ENCODE measurements at regions not wholly inside any gene's neighbourhood (a gene's known extent, or its start where the extent isn't known, plus 50 kb on each side); places are given as distances from the start of the nearest gene placed in this dataset.

- no peak overlapping the region for H3K27ac Mint-ChIP-seq
- Histone ChIP-seq H2AFZ (no peak overlapping the region), H3K4me1 (ENCODE audit: insufficient read depth) (no peaks in the 10 kb centered on the region), H3K79me2 (replicated peaks; ENCODE audit: insufficient read depth) (no peaks in the 10 kb centered on the region), H3K4me3 (no peak overlapping the region), H3K27me3 (ENCODE audit: insufficient read depth) (no peaks in the 10 kb centered on the region), H3F3A (replicated peaks; ENCODE audit: low read depth) (no peaks in the 10 kb centered on the region), H3K27ac (ENCODE audit: low read depth) (no peak overlapping the region), H3K4me2 (no peak overlapping the region), H4K20me1 (replicated peaks; ENCODE audit: insufficient read depth) (no peaks in the 10 kb centered on the region), H3K9me2 (ENCODE audit: insufficient read depth) (0 out of 2 replicates have a peak, but pooled peaks cover 5% of the 10 kb centered on the region), H3K36me3 (ENCODE audit: insufficient read depth) (0 out of 2 replicates have a peak, but pooled peaks cover 5% of the 10 kb centered on the region)
- H3K4me1 Mint-ChIP-seq = no peaks in the 10 kb centered on the region
- H3K4me3 Mint-ChIP-seq = no peak overlapping the region
- no peaks in the 10 kb centered on the region for H3K27me3 Mint-ChIP-seq (ENCODE audit: insufficient read depth, low read depth, poor library complexity)
- DNase-seq (ENCODE audit: low spot score) (no peak), ATAC-seq (no peak)
- TF ChIP-seq EZH2 (IDR thresholded peaks at IDR 0.05; ENCODE audit: low read depth, unreplicated experiment) (no peak), JUNB (IDR thresholded peaks at IDR 0.05; ENCODE audit: unreplicated experiment) (no peak), ZNF114 (CRISPR knock-in tag; IDR thresholded peaks at IDR 0.05) (no peak), ZNF331 (CRISPR knock-in tag; IDR thresholded peaks at IDR 0.05; ENCODE audit: low read depth) (no peak), CREB1 (CRISPR knock-in tag; IDR thresholded peaks at IDR 0.05; ENCODE audit: low read depth) (no peak), EZH2phosphoT487 (IDR thresholded peaks at IDR 0.05; ENCODE audit: unreplicated experiment) (no peak), ETS1 (IDR thresholded peaks at IDR 0.05) (no peak), POLR2AphosphoS5 (IDR thresholded peaks at IDR 0.05; ENCODE audit: low read depth) (no peak), CTCF (conservative IDR thresholded peaks at IDR 0.05; ENCODE audit: low read depth in 2 of 2) (no peak), STAT1 (IDR thresholded peaks at IDR 0.05; ENCODE audit: unreplicated experiment) (no peak), NANOG (IDR thresholded peaks at IDR 0.05; ENCODE audit: borderline replicate concordance) (no peak)
- TF ChIP-seq, protein P1, sequence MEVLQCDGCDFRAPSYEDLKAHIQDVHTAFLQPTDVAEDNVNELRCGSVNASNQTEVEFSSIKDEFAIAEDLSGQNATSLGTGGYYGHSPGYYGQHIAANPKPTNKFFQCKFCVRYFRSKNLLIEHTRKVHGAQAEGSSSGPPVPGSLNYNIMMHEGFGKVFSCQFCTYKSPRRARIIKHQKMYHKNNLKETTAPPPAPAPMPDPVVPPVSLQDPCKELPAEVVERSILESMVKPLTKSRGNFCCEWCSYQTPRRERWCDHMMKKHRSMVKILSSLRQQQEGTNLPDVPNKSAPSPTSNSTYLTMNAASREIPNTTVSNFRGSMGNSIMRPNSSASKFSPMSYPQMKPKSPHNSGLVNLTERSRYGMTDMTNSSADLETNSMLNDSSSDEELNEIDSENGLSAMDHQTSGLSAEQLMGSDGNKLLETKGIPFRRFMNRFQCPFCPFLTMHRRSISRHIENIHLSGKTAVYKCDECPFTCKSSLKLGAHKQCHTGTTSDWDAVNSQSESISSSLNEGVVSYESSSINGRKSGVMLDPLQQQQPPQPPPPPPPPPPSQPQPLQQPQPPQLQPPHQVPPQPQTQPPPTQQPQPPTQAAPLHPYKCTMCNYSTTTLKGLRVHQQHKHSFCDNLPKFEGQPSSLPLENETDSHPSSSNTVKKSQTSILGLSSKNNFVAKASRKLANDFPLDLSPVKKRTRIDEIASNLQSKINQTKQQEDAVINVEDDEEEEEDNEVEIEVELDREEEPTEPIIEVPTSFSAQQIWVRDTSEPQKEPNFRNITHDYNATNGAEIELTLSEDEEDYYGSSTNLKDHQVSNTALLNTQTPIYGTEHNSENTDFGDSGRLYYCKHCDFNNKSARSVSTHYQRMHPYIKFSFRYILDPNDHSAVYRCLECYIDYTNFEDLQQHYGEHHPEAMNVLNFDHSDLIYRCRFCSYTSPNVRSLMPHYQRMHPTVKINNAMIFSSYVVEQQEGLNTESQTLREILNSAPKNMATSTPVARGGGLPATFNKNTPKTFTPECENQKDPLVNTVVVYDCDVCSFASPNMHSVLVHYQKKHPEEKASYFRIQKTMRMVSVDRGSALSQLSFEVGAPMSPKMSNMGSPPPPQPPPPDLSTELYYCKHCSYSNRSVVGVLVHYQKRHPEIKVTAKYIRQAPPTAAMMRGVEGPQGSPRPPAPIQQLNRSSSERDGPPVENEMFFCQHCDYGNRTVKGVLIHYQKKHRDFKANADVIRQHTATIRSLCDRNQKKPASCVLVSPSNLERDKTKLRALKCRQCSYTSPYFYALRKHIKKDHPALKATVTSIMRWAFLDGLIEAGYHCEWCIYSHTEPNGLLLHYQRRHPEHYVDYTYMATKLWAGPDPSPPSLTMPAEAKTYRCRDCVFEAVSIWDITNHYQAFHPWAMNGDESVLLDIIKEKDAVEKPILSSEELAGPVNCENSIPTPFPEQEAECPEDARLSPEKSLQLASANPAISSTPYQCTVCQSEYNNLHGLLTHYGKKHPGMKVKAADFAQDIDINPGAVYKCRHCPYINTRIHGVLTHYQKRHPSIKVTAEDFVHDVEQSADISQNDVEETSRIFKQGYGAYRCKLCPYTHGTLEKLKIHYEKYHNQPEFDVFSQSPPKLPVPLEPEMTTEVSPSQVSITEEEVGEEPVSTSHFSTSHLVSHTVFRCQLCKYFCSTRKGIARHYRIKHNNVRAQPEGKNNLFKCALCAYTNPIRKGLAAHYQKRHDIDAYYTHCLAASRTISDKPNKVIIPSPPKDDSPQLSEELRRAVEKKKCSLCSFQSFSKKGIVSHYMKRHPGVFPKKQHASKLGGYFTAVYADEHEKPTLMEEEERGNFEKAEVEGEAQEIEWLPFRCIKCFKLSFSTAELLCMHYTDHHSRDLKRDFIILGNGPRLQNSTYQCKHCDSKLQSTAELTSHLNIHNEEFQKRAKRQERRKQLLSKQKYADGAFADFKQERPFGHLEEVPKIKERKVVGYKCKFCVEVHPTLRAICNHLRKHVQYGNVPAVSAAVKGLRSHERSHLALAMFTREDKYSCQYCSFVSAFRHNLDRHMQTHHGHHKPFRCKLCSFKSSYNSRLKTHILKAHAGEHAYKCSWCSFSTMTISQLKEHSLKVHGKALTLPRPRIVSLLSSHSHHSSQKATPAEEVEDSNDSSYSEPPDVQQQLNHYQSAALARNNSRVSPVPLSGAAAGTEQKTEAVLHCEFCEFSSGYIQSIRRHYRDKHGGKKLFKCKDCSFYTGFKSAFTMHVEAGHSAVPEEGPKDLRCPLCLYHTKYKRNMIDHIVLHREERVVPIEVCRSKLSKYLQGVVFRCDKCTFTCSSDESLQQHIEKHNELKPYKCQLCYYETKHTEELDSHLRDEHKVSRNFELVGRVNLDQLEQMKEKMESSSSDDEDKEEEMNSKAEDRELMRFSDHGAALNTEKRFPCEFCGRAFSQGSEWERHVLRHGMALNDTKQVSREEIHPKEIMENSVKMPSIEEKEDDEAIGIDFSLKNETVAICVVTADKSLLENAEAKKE (CRISPR knock-in tag; IDR thresholded peaks at IDR 0.05) = no peak
- TF ChIP-seq, protein P2, sequence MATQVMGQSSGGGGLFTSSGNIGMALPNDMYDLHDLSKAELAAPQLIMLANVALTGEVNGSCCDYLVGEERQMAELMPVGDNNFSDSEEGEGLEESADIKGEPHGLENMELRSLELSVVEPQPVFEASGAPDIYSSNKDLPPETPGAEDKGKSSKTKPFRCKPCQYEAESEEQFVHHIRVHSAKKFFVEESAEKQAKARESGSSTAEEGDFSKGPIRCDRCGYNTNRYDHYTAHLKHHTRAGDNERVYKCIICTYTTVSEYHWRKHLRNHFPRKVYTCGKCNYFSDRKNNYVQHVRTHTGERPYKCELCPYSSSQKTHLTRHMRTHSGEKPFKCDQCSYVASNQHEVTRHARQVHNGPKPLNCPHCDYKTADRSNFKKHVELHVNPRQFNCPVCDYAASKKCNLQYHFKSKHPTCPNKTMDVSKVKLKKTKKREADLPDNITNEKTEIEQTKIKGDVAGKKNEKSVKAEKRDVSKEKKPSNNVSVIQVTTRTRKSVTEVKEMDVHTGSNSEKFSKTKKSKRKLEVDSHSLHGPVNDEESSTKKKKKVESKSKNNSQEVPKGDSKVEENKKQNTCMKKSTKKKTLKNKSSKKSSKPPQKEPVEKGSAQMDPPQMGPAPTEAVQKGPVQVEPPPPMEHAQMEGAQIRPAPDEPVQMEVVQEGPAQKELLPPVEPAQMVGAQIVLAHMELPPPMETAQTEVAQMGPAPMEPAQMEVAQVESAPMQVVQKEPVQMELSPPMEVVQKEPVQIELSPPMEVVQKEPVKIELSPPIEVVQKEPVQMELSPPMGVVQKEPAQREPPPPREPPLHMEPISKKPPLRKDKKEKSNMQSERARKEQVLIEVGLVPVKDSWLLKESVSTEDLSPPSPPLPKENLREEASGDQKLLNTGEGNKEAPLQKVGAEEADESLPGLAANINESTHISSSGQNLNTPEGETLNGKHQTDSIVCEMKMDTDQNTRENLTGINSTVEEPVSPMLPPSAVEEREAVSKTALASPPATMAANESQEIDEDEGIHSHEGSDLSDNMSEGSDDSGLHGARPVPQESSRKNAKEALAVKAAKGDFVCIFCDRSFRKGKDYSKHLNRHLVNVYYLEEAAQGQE (IDR thresholded peaks at IDR 0.05; ENCODE audit: unreplicated experiment) = no peak
- H3K36me3 Mint-ChIP-seq (ENCODE audit: low read depth) = peaks cover 25% of the 10 kb centered on the region
- H3K9me3 Mint-ChIP-seq = peaks cover 27% of the 10 kb centered on the region
Measured at GRCh38 chr2:144983107-144983506, 463.2 kb upstream of the ZEB2 start.

All from GM23338 (cell line).